Suprapubic skin (tissue), 4 donors: ENCODE measurements at regions not wholly inside any gene's neighbourhood (a gene's known extent, or its start where the extent isn't known, plus 50 kb on each side); places are given as distances from the start of the nearest gene placed in this dataset.

Experiments used
- DNase-seq, 2 donors: peaks; one replicate each; pipeline ENCODE4 v3.0.0-alpha.2; 2019; ENCODE audit warnings: low spot score in 2 of 2
- H3K27ac ChIP-seq: fragments of 200-600 bp; sonication (generic); one replicate; pipeline ENCODE4 v1.5.1; 2019
- H3K27me3 ChIP-seq: fragments of 200-600 bp; sonication (generic); one replicate; pipeline ENCODE4 v1.5.1; 2019
- H3K36me3 ChIP-seq: fragments of 200-600 bp; sonication (generic); one replicate; pipeline ENCODE4 v1.5.1; 2019
- H3K4me1 ChIP-seq: fragments of 200-600 bp; sonication (generic); one replicate; pipeline ENCODE4 v1.5.1; 2019
- H3K4me3 ChIP-seq: fragments of 200-600 bp; sonication (generic); one replicate; pipeline ENCODE4 v1.5.1; 2019; ENCODE audit warnings: mild to moderate bottlenecking
- H3K9me3 ChIP-seq: fragments of 200-600 bp; sonication (generic); one replicate; pipeline ENCODE4 v1.5.1; 2019
- EP300 ChIP-seq: sonication (generic); formaldehyde crosslinking; IDR thresholded peaks from one replicate; pipeline ENCODE4 v1.6.1; 2017; ENCODE audit warnings: antibody characterized with exemption
- POLR2A ChIP-seq, 2 donors: fragments of 450-650 bp; IDR thresholded peaks; one replicate each; pipeline ENCODE4 v1.6.1; 2017; ENCODE audit warnings: antibody characterized with exemption in 2 of 2, mild to moderate bottlenecking in 2 of 2, moderate library complexity in 2 of 2
- POLR2AphosphoS5 ChIP-seq, 3 donors: sonication (generic); formaldehyde crosslinking; IDR thresholded peaks; one replicate each; pipeline ENCODE4 v1.6.1; 2017; ENCODE audit warnings: antibody characterized with exemption in 3 of 3
- whole genome bisulfite sequencing: methylation state at CpG from one replicate; pipeline ENCODE4 v1.1.5; 2018; 5-methylcytosine and 5-hydroxymethylcytosine counted together
- TF ChIP-seq, protein P1 (sequence below), 2 donors: fragments of 200-600 bp in 1 of 2; fragments of 450-650 bp in 1 of 2; sonication (generic) in 1 of 2; IDR thresholded peaks; one replicate each; pipeline ENCODE4 v1.5.1; 2016 to 2019; ENCODE audit warnings: antibody characterized with exemption in 2 of 2, mild to moderate bottlenecking in 1 of 2, moderate library complexity in 1 of 2

DNA sequence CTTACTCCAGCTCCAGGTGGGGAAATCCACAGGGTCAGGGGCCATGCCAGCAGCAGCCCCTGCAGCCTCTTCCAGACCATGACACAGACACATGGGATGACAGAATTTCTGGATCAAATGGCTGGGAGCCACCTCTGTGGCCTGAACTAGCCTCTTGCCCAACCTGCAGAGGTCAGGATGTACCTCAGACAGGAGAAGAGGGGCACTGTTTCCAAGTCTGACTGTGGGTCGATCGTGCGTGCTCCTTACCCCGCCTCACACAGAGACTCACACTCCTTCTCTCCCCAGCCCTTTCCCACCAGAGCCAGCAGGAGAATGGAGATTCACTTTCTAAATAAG, 131.9 kb downstream of the FAM43A start:
- 75% methylated on average over 4 of the region's 4 CpGs for WGBS
- Histone ChIP-seq H3K36me3 (no peaks in the 10 kb centered on the region), H3K4me3 (no peak overlapping the region), H3K4me1 (no peaks in the 10 kb centered on the region), H3K27ac (no peak overlapping the region), H3K9me3 (no peaks in the 10 kb centered on the region), H3K27me3 (peaks cover 4% of the 10 kb centered on the region)
- TF ChIP-seq POLR2A (IDR thresholded peaks at IDR 0.05) (no peak), EP300 (no peak), POLR2AphosphoS5 (IDR thresholded peaks at IDR 0.05) (no peak)
- TF ChIP-seq, protein P1, sequence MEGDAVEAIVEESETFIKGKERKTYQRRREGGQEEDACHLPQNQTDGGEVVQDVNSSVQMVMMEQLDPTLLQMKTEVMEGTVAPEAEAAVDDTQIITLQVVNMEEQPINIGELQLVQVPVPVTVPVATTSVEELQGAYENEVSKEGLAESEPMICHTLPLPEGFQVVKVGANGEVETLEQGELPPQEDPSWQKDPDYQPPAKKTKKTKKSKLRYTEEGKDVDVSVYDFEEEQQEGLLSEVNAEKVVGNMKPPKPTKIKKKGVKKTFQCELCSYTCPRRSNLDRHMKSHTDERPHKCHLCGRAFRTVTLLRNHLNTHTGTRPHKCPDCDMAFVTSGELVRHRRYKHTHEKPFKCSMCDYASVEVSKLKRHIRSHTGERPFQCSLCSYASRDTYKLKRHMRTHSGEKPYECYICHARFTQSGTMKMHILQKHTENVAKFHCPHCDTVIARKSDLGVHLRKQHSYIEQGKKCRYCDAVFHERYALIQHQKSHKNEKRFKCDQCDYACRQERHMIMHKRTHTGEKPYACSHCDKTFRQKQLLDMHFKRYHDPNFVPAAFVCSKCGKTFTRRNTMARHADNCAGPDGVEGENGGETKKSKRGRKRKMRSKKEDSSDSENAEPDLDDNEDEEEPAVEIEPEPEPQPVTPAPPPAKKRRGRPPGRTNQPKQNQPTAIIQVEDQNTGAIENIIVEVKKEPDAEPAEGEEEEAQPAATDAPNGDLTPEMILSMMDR (IDR thresholded peaks at IDR 0.05): no peak
- DNase-seq: peak; percentile 19 to 49

DNA sequence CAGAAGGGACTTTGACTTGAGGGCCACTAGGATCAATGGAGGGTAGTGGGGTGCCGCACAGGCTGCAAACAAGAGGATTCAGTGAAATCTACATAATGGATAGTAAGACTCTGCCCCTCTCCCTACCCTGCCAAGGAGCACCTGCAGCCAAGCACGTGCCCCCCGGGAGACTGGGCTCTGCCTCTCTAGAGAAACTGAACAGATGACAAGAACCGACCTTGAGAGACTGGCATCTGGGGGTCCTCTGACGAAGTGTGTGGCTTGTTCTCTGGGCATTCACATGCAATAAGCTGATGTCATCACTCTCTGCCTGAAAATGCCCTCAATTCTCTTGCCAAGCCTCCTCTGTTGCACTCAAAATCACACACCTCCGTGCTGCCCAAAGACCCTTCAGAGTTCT, 132.3 kb downstream of the FAM43A start:
- 70% methylated on average over 6 of the region's 6 CpGs for WGBS
- no peaks in the 10 kb centered on the region for H3K9me3 ChIP-seq
- H3K4me1 ChIP-seq: no peaks in the 10 kb centered on the region
- no peak for DNase-seq
- no peak overlapping the region for H3K4me3 ChIP-seq
- H3K27me3 ChIP-seq: peaks cover 4% of the 10 kb centered on the region
- H3K27ac ChIP-seq: no peak overlapping the region
- TF ChIP-seq EP300 (no peak), POLR2AphosphoS5 (IDR thresholded peaks at IDR 0.05) (no peak), POLR2A (IDR thresholded peaks at IDR 0.05) (no peak)
- TF ChIP-seq, protein P1 (IDR thresholded peaks at IDR 0.05): no peak
- H3K36me3 ChIP-seq: no peaks in the 10 kb centered on the region

DNA sequence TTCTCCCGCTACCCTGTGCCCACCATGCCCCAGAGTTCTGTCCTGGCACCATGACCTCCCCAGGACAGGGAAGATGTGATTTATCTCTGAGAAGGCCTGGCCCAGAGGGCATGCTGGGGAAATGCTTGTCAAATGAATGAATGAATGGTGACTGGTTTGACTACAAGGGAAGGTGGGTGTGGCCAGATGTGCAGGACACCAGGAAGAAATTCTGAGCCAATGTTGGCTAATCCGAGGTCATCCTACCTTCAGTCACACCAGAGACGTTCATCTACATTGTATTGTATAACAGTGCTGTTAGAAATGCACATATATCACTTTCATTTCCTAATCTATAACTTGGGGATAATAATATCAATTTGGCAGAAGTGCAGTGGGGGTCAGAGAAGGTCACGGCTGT, 138.4 kb downstream of the FAM43A start:
- Histone ChIP-seq H3K36me3 (no peaks in the 10 kb centered on the region), H3K4me1 (no peaks in the 10 kb centered on the region), H3K27ac (no peak overlapping the region), H3K27me3 (peaks cover 4% of the 10 kb centered on the region), H3K9me3 (no peaks in the 10 kb centered on the region), H3K4me3 (no peak overlapping the region)
- TF ChIP-seq POLR2AphosphoS5 (IDR thresholded peaks at IDR 0.05): no peak
- TF ChIP-seq, protein P1 (IDR thresholded peaks at IDR 0.05): no peak
- TF ChIP-seq POLR2A (IDR thresholded peaks at IDR 0.05): no peak
- TF ChIP-seq EP300: no peak
- no peak for DNase-seq
- WGBS: 80% methylated on average over 4 of the region's 4 CpGs

DNA sequence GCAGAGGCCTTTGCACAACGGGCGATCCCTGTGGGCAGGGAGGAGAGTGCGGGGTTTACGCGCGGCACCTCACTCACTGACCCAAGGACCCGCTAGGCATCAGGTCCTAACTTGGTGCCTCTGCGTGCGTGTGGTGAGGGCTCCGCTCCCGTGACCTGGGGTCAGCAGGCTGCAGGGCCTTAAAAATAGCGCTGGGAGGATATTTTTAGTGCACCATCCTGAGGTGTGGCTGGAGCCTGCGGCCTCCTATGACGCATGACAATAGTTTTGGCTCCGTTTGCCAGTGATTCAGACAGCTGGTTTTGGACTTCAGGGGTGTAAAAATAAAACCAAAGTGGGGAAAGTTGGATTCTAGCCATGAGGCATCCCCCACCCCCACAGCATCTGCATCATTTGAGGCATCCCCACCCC, 139.0 kb downstream of the FAM43A start:
- 72% methylated on average over 12 of the region's 15 CpGs for WGBS
- no peak overlapping the region for H3K27ac ChIP-seq
- peaks cover under 1% of the 10 kb centered on the region for H3K27me3 ChIP-seq
- no peak for DNase-seq
- no peaks in the 10 kb centered on the region for H3K9me3 ChIP-seq
- H3K4me1 ChIP-seq: no peaks in the 10 kb centered on the region
- H3K4me3 ChIP-seq: no peak overlapping the region
- H3K36me3 ChIP-seq: no peaks in the 10 kb centered on the region
- TF ChIP-seq POLR2A (IDR thresholded peaks at IDR 0.05) (no peak), POLR2AphosphoS5 (IDR thresholded peaks at IDR 0.05) (no peak), EP300 (no peak)
- TF ChIP-seq, protein P1 (IDR thresholded peaks at IDR 0.05): no peak

DNA sequence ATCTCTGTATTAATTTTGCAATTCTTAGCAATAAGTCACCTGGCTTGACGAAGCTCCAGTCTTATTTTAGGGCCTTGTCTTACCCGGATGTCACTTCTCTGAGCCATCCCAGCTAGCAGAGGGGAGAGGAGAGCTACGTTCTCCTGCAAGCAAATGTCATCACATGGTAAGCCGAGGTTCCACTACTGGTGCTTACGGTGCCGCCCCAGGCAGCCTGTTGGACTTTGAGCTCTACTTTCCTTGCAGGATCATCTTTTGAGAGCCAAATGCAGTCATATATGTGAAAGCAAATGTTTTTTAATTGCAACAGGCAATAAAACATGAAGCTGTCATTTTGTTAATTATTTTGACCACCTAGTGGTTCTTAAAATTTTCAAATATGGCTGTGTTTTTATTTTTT, 140.9 kb downstream of the FAM43A start:
- no peaks in the 10 kb centered on the region for H3K27me3 ChIP-seq
- H3K4me3 ChIP-seq: no peak overlapping the region
- DNase-seq: no peak
- 91% methylated on average over 6 of the region's 6 CpGs for WGBS
- no peaks in the 10 kb centered on the region for H3K9me3 ChIP-seq
- no peak overlapping the region for H3K27ac ChIP-seq
- no peaks in the 10 kb centered on the region for H3K36me3 ChIP-seq
- no peaks in the 10 kb centered on the region for H3K4me1 ChIP-seq
- no peak for TF ChIP-seq EP300
- TF ChIP-seq POLR2A (IDR thresholded peaks at IDR 0.05): no peak
- TF ChIP-seq POLR2AphosphoS5 (IDR thresholded peaks at IDR 0.05): no peak
- TF ChIP-seq, protein P1 (IDR thresholded peaks at IDR 0.05): no peak
